ENCODE measurements at regions not wholly inside any gene's neighbourhood (a gene's known extent, or its start where the extent isn't known, plus 50 kb on each side); places are given as distances from the start of the nearest gene placed in this dataset.

DNA sequence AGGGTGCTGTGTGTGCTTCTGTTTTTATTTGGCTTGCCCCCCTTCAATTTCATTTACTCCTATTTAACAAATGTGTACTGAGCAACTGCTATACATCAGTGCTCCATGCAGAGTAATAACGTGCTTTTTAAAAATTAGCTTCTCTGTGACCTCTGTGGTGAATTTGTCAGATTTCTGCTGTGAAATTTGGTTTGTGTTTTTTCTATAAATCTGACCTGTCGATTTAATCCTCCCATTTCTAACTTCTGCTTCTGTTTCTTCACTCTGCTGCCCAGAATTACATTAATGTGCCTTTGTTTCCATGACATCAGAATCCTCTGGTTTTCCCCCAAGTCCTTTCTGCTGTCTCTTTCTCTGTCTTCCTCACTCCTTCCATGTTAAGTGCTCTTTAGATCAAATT is 123.8 kb upstream of the CACNA2D1 start (continued):
- TF ChIP-seq, protein P1, sequence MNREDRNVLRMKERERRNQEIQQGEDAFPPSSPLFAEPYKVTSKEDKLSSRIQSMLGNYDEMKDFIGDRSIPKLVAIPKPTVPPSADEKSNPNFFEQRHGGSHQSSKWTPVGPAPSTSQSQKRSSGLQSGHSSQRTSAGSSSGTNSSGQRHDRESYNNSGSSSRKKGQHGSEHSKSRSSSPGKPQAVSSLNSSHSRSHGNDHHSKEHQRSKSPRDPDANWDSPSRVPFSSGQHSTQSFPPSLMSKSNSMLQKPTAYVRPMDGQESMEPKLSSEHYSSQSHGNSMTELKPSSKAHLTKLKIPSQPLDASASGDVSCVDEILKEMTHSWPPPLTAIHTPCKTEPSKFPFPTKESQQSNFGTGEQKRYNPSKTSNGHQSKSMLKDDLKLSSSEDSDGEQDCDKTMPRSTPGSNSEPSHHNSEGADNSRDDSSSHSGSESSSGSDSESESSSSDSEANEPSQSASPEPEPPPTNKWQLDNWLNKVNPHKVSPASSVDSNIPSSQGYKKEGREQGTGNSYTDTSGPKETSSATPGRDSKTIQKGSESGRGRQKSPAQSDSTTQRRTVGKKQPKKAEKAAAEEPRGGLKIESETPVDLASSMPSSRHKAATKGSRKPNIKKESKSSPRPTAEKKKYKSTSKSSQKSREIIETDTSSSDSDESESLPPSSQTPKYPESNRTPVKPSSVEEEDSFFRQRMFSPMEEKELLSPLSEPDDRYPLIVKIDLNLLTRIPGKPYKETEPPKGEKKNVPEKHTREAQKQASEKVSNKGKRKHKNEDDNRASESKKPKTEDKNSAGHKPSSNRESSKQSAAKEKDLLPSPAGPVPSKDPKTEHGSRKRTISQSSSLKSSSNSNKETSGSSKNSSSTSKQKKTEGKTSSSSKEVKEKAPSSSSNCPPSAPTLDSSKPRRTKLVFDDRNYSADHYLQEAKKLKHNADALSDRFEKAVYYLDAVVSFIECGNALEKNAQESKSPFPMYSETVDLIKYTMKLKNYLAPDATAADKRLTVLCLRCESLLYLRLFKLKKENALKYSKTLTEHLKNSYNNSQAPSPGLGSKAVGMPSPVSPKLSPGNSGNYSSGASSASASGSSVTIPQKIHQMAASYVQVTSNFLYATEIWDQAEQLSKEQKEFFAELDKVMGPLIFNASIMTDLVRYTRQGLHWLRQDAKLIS (CRISPR knock-in tag; IDR thresholded peaks at IDR 0.05; ENCODE audit: borderline replicate concordance): no peak
- TF ChIP-seq, protein P2, sequence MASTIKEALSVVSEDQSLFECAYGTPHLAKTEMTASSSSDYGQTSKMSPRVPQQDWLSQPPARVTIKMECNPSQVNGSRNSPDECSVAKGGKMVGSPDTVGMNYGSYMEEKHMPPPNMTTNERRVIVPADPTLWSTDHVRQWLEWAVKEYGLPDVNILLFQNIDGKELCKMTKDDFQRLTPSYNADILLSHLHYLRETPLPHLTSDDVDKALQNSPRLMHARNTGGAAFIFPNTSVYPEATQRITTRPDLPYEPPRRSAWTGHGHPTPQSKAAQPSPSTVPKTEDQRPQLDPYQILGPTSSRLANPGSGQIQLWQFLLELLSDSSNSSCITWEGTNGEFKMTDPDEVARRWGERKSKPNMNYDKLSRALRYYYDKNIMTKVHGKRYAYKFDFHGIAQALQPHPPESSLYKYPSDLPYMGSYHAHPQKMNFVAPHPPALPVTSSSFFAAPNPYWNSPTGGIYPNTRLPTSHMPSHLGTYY (CRISPR knock-in tag; IDR thresholded peaks at IDR 0.05): no peak

DNA sequence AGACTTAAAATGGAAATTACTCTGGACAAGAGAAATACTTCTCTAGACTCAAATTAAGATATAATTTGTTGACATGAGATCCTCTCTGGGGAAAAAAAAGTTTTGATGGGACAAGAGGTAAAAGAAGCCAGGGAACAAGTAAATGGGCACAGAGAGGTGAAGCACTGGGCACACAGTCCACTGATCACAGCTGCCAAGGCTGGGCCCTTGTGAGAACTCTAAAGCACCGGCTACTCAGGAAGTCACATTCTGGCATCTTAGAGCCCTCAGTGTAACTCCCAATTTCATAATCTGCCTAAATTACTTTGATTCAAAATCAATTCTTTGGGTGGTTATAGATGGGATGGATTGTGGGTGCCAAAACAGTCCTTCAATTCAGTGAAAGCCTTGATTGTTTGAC is 123.2 kb upstream of the CACNA2D1 start:
- Mint-ChIP-seq H3K36me3 (no peaks in the 10 kb centered on the region), H3K9me3 (0 out of 2 replicates have a peak, but pooled peaks cover 4% of the 10 kb centered on the region), H3K4me1 (no peaks in the 10 kb centered on the region), H3K27me3 (ENCODE audit: low read depth) (no peaks in the 10 kb centered on the region), H3K27ac (no peak overlapping the region), H3K4me3 (no peak overlapping the region)
- ATAC-seq (no peak), DNase-seq (ENCODE audit: low spot score) (no peak)
- ChIA-PET CTCF (no interaction called here), POLR2A (no interaction called here)
- TF ChIP-seq NR2C2 (CRISPR knock-in tag; IDR thresholded peaks at IDR 0.05) (no peak), IRF2 (CRISPR knock-in tag; IDR thresholded peaks at IDR 0.05; ENCODE audit: borderline replicate concordance, low read depth) (no peak)
- TF ChIP-seq, protein P3, sequence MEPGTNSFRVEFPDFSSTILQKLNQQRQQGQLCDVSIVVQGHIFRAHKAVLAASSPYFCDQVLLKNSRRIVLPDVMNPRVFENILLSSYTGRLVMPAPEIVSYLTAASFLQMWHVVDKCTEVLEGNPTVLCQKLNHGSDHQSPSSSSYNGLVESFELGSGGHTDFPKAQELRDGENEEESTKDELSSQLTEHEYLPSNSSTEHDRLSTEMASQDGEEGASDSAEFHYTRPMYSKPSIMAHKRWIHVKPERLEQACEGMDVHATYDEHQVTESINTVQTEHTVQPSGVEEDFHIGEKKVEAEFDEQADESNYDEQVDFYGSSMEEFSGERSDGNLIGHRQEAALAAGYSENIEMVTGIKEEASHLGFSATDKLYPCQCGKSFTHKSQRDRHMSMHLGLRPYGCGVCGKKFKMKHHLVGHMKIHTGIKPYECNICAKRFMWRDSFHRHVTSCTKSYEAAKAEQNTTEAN (CRISPR knock-in tag; IDR thresholded peaks at IDR 0.05): no peak
- TF ChIP-seq, protein P4, sequence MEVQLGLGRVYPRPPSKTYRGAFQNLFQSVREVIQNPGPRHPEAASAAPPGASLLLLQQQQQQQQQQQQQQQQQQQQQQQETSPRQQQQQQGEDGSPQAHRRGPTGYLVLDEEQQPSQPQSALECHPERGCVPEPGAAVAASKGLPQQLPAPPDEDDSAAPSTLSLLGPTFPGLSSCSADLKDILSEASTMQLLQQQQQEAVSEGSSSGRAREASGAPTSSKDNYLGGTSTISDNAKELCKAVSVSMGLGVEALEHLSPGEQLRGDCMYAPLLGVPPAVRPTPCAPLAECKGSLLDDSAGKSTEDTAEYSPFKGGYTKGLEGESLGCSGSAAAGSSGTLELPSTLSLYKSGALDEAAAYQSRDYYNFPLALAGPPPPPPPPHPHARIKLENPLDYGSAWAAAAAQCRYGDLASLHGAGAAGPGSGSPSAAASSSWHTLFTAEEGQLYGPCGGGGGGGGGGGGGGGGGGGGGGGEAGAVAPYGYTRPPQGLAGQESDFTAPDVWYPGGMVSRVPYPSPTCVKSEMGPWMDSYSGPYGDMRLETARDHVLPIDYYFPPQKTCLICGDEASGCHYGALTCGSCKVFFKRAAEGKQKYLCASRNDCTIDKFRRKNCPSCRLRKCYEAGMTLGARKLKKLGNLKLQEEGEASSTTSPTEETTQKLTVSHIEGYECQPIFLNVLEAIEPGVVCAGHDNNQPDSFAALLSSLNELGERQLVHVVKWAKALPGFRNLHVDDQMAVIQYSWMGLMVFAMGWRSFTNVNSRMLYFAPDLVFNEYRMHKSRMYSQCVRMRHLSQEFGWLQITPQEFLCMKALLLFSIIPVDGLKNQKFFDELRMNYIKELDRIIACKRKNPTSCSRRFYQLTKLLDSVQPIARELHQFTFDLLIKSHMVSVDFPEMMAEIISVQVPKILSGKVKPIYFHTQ (CRISPR knock-in tag; IDR thresholded peaks at IDR 0.05): no peak
- TF ChIP-seq, protein P5, sequence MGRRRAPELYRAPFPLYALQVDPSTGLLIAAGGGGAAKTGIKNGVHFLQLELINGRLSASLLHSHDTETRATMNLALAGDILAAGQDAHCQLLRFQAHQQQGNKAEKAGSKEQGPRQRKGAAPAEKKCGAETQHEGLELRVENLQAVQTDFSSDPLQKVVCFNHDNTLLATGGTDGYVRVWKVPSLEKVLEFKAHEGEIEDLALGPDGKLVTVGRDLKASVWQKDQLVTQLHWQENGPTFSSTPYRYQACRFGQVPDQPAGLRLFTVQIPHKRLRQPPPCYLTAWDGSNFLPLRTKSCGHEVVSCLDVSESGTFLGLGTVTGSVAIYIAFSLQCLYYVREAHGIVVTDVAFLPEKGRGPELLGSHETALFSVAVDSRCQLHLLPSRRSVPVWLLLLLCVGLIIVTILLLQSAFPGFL (CRISPR knock-in tag; IDR thresholded peaks at IDR 0.05; ENCODE audit: borderline replicate concordance): no peak
- TF ChIP-seq, protein P6, sequence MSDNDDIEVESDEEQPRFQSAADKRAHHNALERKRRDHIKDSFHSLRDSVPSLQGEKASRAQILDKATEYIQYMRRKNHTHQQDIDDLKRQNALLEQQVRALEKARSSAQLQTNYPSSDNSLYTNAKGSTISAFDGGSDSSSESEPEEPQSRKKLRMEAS (CRISPR knock-in tag; IDR thresholded peaks at IDR 0.05): no peak
- TF ChIP-seq, protein P7, sequence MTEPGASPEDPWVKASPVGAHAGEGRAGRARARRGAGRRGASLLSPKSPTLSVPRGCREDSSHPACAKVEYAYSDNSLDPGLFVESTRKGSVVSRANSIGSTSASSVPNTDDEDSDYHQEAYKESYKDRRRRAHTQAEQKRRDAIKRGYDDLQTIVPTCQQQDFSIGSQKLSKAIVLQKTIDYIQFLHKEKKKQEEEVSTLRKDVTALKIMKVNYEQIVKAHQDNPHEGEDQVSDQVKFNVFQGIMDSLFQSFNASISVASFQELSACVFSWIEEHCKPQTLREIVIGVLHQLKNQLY (CRISPR knock-in tag; IDR thresholded peaks at IDR 0.05): no peak

DNA sequence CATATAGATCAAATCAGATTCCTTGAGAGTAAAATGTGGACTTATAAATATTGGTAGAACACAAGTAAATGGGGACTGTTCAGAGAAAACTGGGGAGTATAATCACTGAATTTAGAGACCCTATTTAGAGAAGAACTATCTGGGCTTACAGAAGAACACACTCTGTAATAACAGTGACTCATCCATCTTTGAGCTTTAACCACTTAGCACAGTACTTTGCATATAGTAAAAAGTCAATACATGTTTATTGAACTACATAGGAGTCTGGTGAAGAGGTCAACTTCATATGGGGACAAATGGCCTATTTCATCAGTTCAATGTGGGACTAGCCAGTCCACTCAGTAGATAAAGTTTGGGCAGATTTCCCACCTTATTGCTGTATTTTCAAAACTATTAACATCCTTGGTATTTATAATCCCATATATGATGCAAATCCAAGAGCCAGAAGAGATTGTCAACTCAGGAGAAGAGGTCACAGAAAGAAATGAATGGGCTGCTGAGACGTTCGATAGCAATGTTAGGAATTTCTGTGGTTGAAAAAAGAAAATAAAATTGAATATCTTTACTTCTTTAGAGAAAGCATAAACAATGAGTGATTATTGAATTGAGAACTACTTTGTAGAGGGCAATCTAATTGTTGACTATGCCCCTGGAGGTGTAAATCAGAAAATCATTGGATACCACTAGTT is 119.3 kb upstream of the CACNA2D1 start:
- TF ChIP-seq JAZF1 (CRISPR knock-in tag; IDR thresholded peaks at IDR 0.05) (no peak), ESRRA (CRISPR knock-in tag; IDR thresholded peaks at IDR 0.05; ENCODE audit: borderline replicate concordance) (no peak), NR3C1 (CRISPR knock-in tag; conservative IDR thresholded peaks at IDR 0.05; ENCODE audit: low read depth) (no peak), IRF2 (CRISPR knock-in tag; IDR thresholded peaks at IDR 0.05; ENCODE audit: borderline replicate concordance, low read depth) (no peak), ZNF671 (CRISPR knock-in tag; IDR thresholded peaks at IDR 0.05) (no peak)
- TF ChIP-seq, protein P8, sequence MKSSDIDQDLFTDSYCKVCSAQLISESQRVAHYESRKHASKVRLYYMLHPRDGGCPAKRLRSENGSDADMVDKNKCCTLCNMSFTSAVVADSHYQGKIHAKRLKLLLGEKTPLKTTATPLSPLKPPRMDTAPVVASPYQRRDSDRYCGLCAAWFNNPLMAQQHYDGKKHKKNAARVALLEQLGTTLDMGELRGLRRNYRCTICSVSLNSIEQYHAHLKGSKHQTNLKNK (CRISPR knock-in tag; IDR thresholded peaks at IDR 0.05): no peak
- TF ChIP-seq, protein P9, sequence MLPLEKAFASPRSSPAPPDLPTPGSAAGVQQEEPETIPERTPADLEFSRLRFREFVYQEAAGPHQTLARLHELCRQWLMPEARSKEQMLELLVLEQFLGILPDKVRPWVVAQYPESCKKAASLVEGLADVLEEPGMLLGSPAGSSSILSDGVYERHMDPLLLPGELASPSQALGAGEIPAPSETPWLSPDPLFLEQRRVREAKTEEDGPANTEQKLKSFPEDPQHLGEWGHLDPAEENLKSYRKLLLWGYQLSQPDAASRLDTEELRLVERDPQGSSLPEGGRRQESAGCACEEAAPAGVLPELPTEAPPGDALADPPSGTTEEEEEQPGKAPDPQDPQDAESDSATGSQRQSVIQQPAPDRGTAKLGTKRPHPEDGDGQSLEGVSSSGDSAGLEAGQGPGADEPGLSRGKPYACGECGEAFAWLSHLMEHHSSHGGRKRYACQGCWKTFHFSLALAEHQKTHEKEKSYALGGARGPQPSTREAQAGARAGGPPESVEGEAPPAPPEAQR (CRISPR knock-in tag; IDR thresholded peaks at IDR 0.05): no peak
- ChIA-PET CTCF (no interaction called here), POLR2A (no interaction called here)
- H3K9me3 Mint-ChIP-seq: no peaks in the 10 kb centered on the region
- DNase-seq (ENCODE audit: low spot score): no peak
- no peaks in the 10 kb centered on the region for H3K36me3 Mint-ChIP-seq
- no peak overlapping the region for H3K4me3 Mint-ChIP-seq
- no peak overlapping the region for H3K27ac Mint-ChIP-seq
- ATAC-seq: no peak
- H3K4me1 Mint-ChIP-seq: peaks cover 6% of the 10 kb centered on the region
- no peaks in the 10 kb centered on the region for H3K27me3 Mint-ChIP-seq (ENCODE audit: low read depth)
